ENCODE measurements at regions not wholly inside any gene's neighbourhood (a gene's known extent, or its start where the extent isn't known, plus 50 kb on each side); places are given as distances from the start of the nearest gene placed in this dataset.

DNA sequence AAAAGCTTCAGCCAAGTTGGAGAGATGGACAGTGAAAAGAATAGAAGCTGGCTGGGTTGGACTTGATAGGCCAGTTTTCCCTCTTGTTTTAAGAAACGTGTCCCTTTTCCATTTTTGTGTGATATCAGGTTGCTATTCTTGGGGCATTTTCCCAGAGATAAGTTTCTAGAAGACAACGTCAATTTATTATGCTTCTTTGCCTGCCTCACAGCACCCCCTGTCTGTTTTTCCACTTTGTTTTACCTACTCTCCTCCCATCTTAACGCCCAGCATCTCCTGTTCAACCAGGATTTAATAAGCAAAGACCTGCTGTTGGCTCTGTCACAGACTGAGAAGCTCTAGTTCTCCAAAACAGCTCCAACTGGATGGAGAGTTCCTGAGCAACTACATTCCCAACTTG, 317.8 kb upstream of the ZNF521 start:
- ATAC-seq (ENCODE audit: low FRiP score) (no peak), DNase-seq (ENCODE audit: low spot score) (no peak)
- TF ChIP-seq, protein P1, sequence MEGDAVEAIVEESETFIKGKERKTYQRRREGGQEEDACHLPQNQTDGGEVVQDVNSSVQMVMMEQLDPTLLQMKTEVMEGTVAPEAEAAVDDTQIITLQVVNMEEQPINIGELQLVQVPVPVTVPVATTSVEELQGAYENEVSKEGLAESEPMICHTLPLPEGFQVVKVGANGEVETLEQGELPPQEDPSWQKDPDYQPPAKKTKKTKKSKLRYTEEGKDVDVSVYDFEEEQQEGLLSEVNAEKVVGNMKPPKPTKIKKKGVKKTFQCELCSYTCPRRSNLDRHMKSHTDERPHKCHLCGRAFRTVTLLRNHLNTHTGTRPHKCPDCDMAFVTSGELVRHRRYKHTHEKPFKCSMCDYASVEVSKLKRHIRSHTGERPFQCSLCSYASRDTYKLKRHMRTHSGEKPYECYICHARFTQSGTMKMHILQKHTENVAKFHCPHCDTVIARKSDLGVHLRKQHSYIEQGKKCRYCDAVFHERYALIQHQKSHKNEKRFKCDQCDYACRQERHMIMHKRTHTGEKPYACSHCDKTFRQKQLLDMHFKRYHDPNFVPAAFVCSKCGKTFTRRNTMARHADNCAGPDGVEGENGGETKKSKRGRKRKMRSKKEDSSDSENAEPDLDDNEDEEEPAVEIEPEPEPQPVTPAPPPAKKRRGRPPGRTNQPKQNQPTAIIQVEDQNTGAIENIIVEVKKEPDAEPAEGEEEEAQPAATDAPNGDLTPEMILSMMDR (IDR thresholded peaks at IDR 0.05): no peak

DNA sequence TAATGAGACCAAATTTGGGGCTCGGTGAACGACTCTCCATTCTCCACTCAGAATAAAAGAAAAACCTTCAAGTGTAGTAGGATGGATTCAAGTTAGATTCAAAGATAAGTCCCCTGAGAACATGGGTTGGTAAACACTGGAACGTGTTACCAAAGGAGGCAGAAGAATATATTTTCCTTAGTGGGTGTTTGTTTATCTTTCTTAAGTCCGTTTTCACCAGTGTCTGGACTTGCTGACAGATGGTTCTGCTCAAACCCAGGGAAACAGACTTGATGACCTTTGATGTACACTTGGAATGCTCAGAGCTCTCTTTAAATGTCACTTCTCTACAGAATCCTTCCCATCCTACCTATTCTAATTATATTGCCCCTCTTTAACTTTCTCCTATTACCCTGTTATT, 310.3 kb upstream of the ZNF521 start:
- DNase-seq (ENCODE audit: low spot score) (no peak), ATAC-seq (ENCODE audit: low FRiP score) (no peak)
- TF ChIP-seq, protein P1 (IDR thresholded peaks at IDR 0.05): no peak

DNA sequence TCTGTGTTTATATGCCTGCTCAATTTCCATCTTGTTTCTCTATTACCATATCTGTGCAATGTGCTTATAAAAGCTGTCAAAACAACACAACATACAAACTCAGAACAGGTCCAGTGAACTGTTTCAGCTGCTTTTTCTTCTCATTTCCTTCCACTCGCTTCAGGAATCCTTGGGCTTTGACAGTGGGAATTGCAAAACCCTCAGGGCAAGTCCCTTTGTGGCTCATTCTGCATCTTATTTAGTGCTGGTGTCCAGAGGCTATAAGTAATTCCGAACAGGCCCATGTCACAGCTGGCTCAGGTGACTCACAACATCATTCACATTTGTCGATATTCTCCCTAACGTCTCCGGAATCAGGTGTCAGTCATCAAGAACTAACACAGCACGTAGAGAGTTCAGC, 309.9 kb upstream of the ZNF521 start:
- TF ChIP-seq, protein P1 (IDR thresholded peaks at IDR 0.05): no peak
- ATAC-seq (ENCODE audit: low FRiP score) (no peak), DNase-seq (ENCODE audit: low spot score) (no peak)

DNA sequence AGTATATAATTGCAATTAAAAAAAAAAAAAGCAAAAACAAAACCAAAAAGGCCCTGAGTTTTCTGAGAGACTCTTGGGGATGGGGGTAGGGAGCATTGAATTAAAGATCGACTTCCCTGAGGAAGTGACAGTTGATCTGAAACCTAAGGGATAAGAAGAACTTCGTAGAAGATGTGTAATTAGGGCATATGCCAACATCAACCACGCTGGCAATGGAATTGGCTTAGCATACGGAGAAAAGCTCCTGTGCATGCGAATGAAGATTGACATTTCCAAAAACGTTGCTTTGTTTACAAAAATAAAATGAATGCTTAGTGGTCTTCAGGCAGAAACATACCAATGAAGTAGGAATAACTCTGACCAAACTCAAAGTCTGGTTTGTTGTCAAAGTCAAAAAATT, 307.6 kb upstream of the ZNF521 start:
- TF ChIP-seq, protein P1 (IDR thresholded peaks at IDR 0.05): no peak
- no peak for DNase-seq (ENCODE audit: low spot score)
- ATAC-seq (ENCODE audit: low FRiP score): no peak

DNA sequence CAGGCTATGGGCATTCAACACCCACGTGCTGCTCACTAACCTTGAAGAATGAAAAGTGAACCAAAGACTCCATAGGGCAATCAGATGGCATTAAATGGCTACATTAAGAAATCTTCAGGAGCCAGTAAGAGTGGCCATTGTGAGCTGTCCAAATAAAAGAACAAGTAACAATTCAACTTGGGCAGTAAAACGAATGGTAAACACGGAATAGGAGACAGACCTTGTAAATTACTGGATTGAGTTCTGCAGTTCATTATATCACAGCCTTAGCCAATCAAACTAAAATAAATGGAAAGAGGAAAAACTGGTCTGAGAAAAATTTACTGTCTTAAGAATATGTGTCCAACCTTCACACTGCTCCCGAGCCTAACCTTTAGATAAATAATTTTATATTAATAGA, 306.5 kb upstream of the ZNF521 start:
- ATAC-seq (ENCODE audit: low FRiP score) (no peak), DNase-seq (ENCODE audit: low spot score) (no peak)
- TF ChIP-seq, protein P1 (IDR thresholded peaks at IDR 0.05): no peak

DNA sequence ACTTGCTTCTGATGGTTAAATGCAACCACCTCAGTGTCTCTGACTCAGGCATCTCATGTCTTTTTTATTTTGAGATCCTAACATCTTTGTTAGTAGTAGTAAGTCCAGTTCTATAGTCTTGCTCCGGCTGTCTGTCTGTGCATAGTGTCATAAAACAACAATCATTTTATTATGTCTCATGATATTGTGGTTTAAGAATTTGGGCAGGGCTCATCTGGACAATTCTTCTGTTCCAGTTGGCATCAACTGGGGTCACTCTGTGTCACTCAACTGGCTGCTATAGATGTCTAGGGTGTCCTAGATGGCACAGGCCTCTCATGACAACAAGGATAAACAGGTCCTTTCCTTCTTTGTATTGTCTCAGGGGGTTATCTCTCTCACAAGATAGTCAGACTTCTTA, 299.6 kb upstream of the ZNF521 start:
- no peak for DNase-seq (ENCODE audit: low spot score)
- ATAC-seq (ENCODE audit: low FRiP score): no peak
- TF ChIP-seq, protein P1 (IDR thresholded peaks at IDR 0.05): no peak

DNA sequence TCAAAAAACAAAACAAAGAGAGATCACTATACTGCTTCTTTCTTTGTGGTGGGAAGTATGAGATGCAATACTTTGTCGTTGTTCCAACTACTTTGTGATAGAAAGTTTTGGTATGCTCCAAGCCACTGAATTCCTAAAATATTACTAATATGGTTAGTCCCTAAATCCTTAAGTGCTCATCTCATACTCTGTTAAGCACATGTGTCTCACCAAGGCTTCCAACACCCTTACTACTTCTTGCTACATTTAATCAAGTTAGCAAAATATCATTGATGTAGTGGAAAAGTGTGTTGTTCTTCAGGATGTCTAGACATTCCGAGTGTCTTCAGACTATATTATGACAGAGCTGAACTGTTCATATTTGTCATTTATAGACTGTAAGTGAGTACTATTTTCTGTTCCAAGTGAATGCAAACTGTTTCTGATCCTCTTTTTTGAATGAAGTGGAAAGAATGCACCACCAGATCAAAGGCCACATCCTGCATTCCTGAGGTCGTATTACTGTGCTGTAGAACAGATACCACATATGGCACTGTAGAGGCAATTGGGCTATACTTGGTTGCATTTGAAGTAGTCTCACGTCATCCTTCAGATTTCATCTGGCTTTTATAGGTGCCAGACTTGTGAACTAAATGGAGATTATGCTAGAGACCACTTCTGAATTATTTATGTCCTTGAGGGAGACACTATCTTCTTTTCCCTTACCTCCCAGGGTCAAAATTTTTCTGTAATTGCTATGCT, 298.4 kb upstream of the ZNF521 start:
- ATAC-seq (ENCODE audit: low FRiP score): no peak

More for the DNA sequence above, 298.4 kb upstream of the ZNF521 start:
- no peak for DNase-seq (ENCODE audit: low spot score)
- TF ChIP-seq, protein P1 (IDR thresholded peaks at IDR 0.05): no peak

Measured in omental fat pad (tissue), 3 donors.